AML-193 (cell line): ENCODE measurements at regions not wholly inside any gene's neighbourhood (a gene's known extent, or its start where the extent isn't known, plus 50 kb on each side); places are given as distances from the start of the nearest gene placed in this dataset.

Experiments used
- DNase-seq, 2 experiments: peaks; one replicate each; lab custom pipeline; 2025; lab: John Stamatoyannopoulos, UW

GRCh38 chr5:125205601-125206225, 459.3 kb upstream of the ZNF608 start:
- no peak for DNase-seq

GRCh38 chr5:125207856-125208255, 461.4 kb upstream of the ZNF608 start:
- DNase-seq: no peak

GRCh38 chr5:125209650-125210049, 463.2 kb upstream of the ZNF608 start:
- DNase-seq: no peak

- DNase-seq: no peak
These were observed 464.0 kb upstream of the ZNF608 start for GRCh38 chr5:125210242-125210947.

GRCh38 chr5:125214080-125214479, 467.6 kb upstream of the ZNF608 start:
- no peak for DNase-seq

GRCh38 chr5:125215593-125215992, 469.2 kb upstream of the ZNF608 start:
- DNase-seq: no peak

- DNase-seq: no peak
These were observed 473.3 kb upstream of the ZNF608 start for GRCh38 chr5:125219710-125220109.

GRCh38 chr5:125220284-125220683, 473.8 kb upstream of the ZNF608 start:
- DNase-seq: no peak

GRCh38 chr5:125222597-125223240, 476.3 kb upstream of the ZNF608 start:
- DNase-seq: no peak

- DNase-seq: no peak
These were observed 479.0 kb upstream of the ZNF608 start for GRCh38 chr5:125225424-125225823.

GRCh38 chr5:125226825-125227224, 480.4 kb upstream of the ZNF608 start:
- DNase-seq: no peak

GRCh38 chr5:125227333-125228095, 481.1 kb upstream of the ZNF608 start:
- no peak for DNase-seq

GRCh38 chr5:125228363-125229070, 482.1 kb upstream of the ZNF608 start:
- no peak for DNase-seq

GRCh38 chr5:125229556-125229955, 483.1 kb upstream of the ZNF608 start:
- no peak for DNase-seq

GRCh38 chr5:125232779-125233230, 486.4 kb upstream of the ZNF608 start:
- DNase-seq: no peak

GRCh38 chr5:125233944-125234343, 487.5 kb upstream of the ZNF608 start:
- DNase-seq: no peak

- DNase-seq: no peak
These were observed 489.6 kb upstream of the ZNF608 start for GRCh38 chr5:125236007-125236406.

- DNase-seq: no peak
These were observed 490.5 kb upstream of the ZNF608 start for GRCh38 chr5:125236981-125237380.

GRCh38 chr5:125244531-125244930, 498.1 kb upstream of the ZNF608 start:
- DNase-seq: no peak

GRCh38 chr5:125245216-125245615, 498.8 kb upstream of the ZNF608 start:
- DNase-seq: no peak

GRCh38 chr5:125249400-125249799, 503.0 kb upstream of the ZNF608 start:
- DNase-seq: no peak

- no peak for DNase-seq
These were observed 505.3 kb upstream of the ZNF608 start for GRCh38 chr5:125251703-125252102.
